SU-DHL-6 (cell line): ENCODE measurements at regions not wholly inside any gene's neighbourhood (a gene's known extent, or its start where the extent isn't known, plus 50 kb on each side); places are given as distances from the start of the nearest gene placed in this dataset.

Experiments
- H2AFZ ChIP-seq: fragments of 200-600 bp; sonication (generic); 2 replicates; pipeline ENCODE4 v1.6.1; 2014; ENCODE audit warnings: low read depth, mild to moderate bottlenecking, moderate library complexity, mixed read lengths, antibody characterized with exemption, low read length; ENCODE audit not compliant: severe bottlenecking
- H3F3A ChIP-seq: fragments of 200-600 bp; shearing (Covaris generic); 2 replicates; pipeline ENCODE4 v1.6.0; 2016; ENCODE audit warnings: antibody characterized with exemption, mild to moderate bottlenecking; ENCODE audit not compliant: insufficient read depth
- H3K27ac ChIP-seq: fragments of 200-600 bp; sonication (generic); 2 replicates; pipeline ENCODE4 v1.5.1; 2016; ENCODE audit warnings: low read depth, mild to moderate bottlenecking, low read length, moderate library complexity, mixed read lengths
- H3K27me3 ChIP-seq: fragments of 200-600 bp; sonication (generic), shearing (Covaris generic); 2 replicates; pipeline ENCODE4 v1.6.0; 2014; ENCODE audit warnings: mild to moderate bottlenecking, low read length
- H3K36me3 ChIP-seq: fragments of 200-600 bp; sonication (generic); 2 replicates; pipeline ENCODE4 v1.6.1; 2014; ENCODE audit warnings: mild to moderate bottlenecking, low read length, mixed read lengths
- H3K4me2 ChIP-seq: fragments of 300-600, 200-600 bp; shearing (Covaris generic), sonication (generic); 2 replicates; pipeline ENCODE4 v1.6.0; 2014; ENCODE audit warnings: low read length, low read depth, mild to moderate bottlenecking; ENCODE audit not compliant: poor library complexity, severe bottlenecking
- H3K4me3 ChIP-seq: fragments of 200-600 bp; sonication (generic); 2 replicates; pipeline ENCODE4 v1.5.1; 2014; ENCODE audit warnings: antibody characterized with exemption, low read length, mild to moderate bottlenecking, mixed read lengths; ENCODE audit not compliant: insufficient read depth, poor library complexity, severe bottlenecking
- H3K79me2 ChIP-seq: fragments of 200-600 bp; sonication (generic); 2 replicates; pipeline ENCODE4 v1.6.1; 2014; ENCODE audit warnings: mild to moderate bottlenecking, low read length, moderate library complexity; ENCODE audit not compliant: insufficient read depth
- H3K9ac ChIP-seq: fragments of 200-600 bp; sonication (generic); 2 replicates; pipeline ENCODE4 v1.7.0; 2014; ENCODE audit warnings: mild to moderate bottlenecking, low read length
- H3K9me2 ChIP-seq: fragments of 200-600 bp; sonication (generic); replicated peaks from 2 replicates; pipeline ENCODE4 v1.6.1; 2014; ENCODE audit warnings: low read length; ENCODE audit not compliant: insufficient read depth
- H3K9me3 ChIP-seq: fragments of 200-600 bp; sonication (generic); 2 replicates; pipeline ENCODE4 v1.6.1; 2014; ENCODE audit warnings: low read length, mixed read lengths; ENCODE audit not compliant: insufficient read depth
- H4K20me1 ChIP-seq: fragments of 200-600 bp; sonication (generic); 2 replicates; pipeline ENCODE4 v1.6.1; 2014; ENCODE audit warnings: low read depth, mild to moderate bottlenecking, antibody characterized with exemption, low read length, moderate library complexity, mixed read lengths
- CTCF ChIP-seq: fragments of 200-600 bp; sonication (generic); IDR thresholded peaks from one replicate; pipeline ENCODE4 v1.5.1; 2017; ENCODE audit warnings: antibody characterized with exemption, mild to moderate bottlenecking, low read length, moderate library complexity; ENCODE audit not compliant: insufficient read depth, poor library complexity, severe bottlenecking
- EZH2phosphoT487 ChIP-seq: fragments of 200-600 bp; sonication (generic), shearing (Covaris generic); conservative IDR thresholded peaks from 2 replicates; pipeline ENCODE4 v1.6.1; 2018; ENCODE audit warnings: mild to moderate bottlenecking, antibody characterized with exemption, low read length, moderate library complexity, mixed read lengths

DNA sequence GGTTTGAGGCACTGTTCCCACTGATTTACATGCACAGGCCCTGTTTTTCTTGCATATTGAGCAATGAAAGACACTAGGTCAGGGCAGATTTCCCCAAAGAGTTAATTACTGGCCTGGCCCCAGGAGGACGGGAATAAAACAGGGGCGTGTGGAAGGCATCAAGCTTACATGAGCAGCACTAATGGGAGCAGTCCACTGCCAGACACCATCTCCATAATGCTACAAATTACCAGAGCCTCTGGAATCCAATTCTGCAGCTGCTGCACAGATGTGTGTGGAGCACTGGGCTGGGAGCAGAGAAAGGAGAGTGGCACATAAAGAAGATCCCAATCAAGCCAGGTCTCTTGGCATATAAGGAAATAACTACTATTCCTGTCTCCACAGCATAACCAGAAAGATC lies 96.9 kb downstream of the CCDC34 start:
- Histone ChIP-seq H2AFZ (no peak overlapping the region), H3K36me3 (no peaks in the 10 kb centered on the region), H3K27me3 (no peaks in the 10 kb centered on the region), H3K9me2 (no peaks in the 10 kb centered on the region), H3F3A (no peaks in the 10 kb centered on the region), H3K9me3 (no peaks in the 10 kb centered on the region), H3K4me2 (no peak overlapping the region), H3K79me2 (no peaks in the 10 kb centered on the region), H3K9ac (no peak overlapping the region), H3K27ac (no peak overlapping the region), H4K20me1 (no peaks in the 10 kb centered on the region), H3K4me3 (no peak overlapping the region)
- TF ChIP-seq CTCF, result no peak
- no peak for TF ChIP-seq EZH2phosphoT487

- no peaks in the 10 kb centered on the region for H4K20me1 ChIP-seq
These were observed 99.0 kb downstream of the CCDC34 start for GRCh38 chr11:27263986-27264385.

GRCh38 chr11:27263046-27263445 lies 100.0 kb downstream of the CCDC34 start:
- H3K27ac ChIP-seq, result no peak overlapping the region
- no peaks in the 10 kb centered on the region for H4K20me1 ChIP-seq
- no peaks in the 10 kb centered on the region for H3K27me3 ChIP-seq
- no peaks in the 10 kb centered on the region for H3K36me3 ChIP-seq
- H3K4me3 ChIP-seq, result no peak overlapping the region
- no peak for TF ChIP-seq CTCF
- no peak for TF ChIP-seq EZH2phosphoT487
- H3K79me2 ChIP-seq, result no peaks in the 10 kb centered on the region
- H2AFZ ChIP-seq, result no peak overlapping the region
- no peaks in the 10 kb centered on the region for H3K9me2 ChIP-seq
- H3F3A ChIP-seq, result no peaks in the 10 kb centered on the region
- no peaks in the 10 kb centered on the region for H3K9me3 ChIP-seq
- H3K4me2 ChIP-seq, result no peak overlapping the region
- H3K9ac ChIP-seq, result no peak overlapping the region

More at GRCh38 chr11:27263986-27264385, 99.0 kb downstream of the CCDC34 start:
- Histone ChIP-seq H3K4me2 (no peak overlapping the region), H3F3A (no peaks in the 10 kb centered on the region), H3K27me3 (no peaks in the 10 kb centered on the region), H3K9ac (no peak overlapping the region), H3K27ac (no peak overlapping the region), H3K79me2 (no peaks in the 10 kb centered on the region), H3K36me3 (no peaks in the 10 kb centered on the region), H3K9me3 (no peaks in the 10 kb centered on the region), H3K4me3 (no peak overlapping the region), H3K9me2 (no peaks in the 10 kb centered on the region), H2AFZ (no peak overlapping the region)
- TF ChIP-seq CTCF, result no peak

DNA sequence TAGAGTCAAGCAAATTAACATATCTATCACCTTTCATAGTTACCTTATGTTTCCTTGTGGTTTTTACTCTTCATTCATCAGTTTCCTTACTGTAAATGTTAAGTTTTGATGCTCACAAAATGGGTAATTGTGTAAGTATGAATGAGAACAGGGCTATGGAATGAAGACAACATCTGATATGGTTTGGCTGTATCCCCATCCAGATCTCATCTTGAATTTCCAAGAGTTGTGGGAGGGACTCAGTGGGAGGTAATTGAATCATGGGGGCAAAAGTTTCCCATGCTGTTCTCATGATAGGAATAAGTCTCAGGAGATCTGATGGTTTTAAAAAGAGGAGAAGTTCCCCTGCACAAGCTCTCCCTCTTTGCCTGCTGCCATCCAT lies 107.6 kb downstream of the CCDC34 start:
- Histone ChIP-seq H3K27me3 (no peaks in the 10 kb centered on the region), H3K27ac (no peak overlapping the region), H3K4me3 (no peak overlapping the region), H3K36me3 (no peaks in the 10 kb centered on the region), H3K9me3 (no peaks in the 10 kb centered on the region), H4K20me1 (no peaks in the 10 kb centered on the region), H3K9ac (no peak overlapping the region), H3F3A (no peaks in the 10 kb centered on the region), H3K4me2 (no peak overlapping the region), H3K9me2 (no peaks in the 10 kb centered on the region), H2AFZ (no peak overlapping the region), H3K79me2 (no peaks in the 10 kb centered on the region)
- no peak for TF ChIP-seq EZH2phosphoT487
- TF ChIP-seq CTCF, result no peak
